GM23248 (cell line): ENCODE measurements at regions not wholly inside any gene's neighbourhood (a gene's known extent, or its start where the extent isn't known, plus 50 kb on each side); places are given as distances from the start of the nearest gene placed in this dataset.

ENCODE experiments used
- DNase-seq: peaks from one replicate; pipeline ENCODE4 v3.0.0-alpha.2; 2015
- H2AFZ ChIP-seq: fragments of 200-600 bp; sonication (generic); 2 replicates; pipeline ENCODE4 v1.6.1; 2016; ENCODE audit warnings: antibody characterized with exemption
- H3F3A ChIP-seq: fragments of 200-600 bp; sonication (generic); 2 replicates; pipeline ENCODE4 v1.6.1; 2016; ENCODE audit warnings: mild to moderate bottlenecking, antibody characterized with exemption, mixed run types; ENCODE audit not compliant: insufficient read depth
- H3K27ac ChIP-seq: fragments of 200-600 bp; sonication (generic); 2 replicates; pipeline ENCODE4 v1.5.1; 2016; ENCODE audit warnings: mild to moderate bottlenecking
- H3K27me3 ChIP-seq: fragments of 200-600 bp; sonication (generic); replicated peaks from 2 replicates; pipeline ENCODE4 v1.6.1; 2016; ENCODE audit warnings: mild to moderate bottlenecking; ENCODE audit not compliant: insufficient read depth
- H3K36me3 ChIP-seq: fragments of 200-600 bp; sonication (generic); 2 replicates; pipeline ENCODE4 v1.6.1; 2016; ENCODE audit warnings: low read depth, mild to moderate bottlenecking
- H3K4me1 ChIP-seq: fragments of 200-600 bp; sonication (generic); 2 replicates; pipeline ENCODE4 v1.6.1; 2016; ENCODE audit warnings: mild to moderate bottlenecking; ENCODE audit not compliant: insufficient read depth
- H3K4me2 ChIP-seq: fragments of 200-600 bp; sonication (generic); one replicate; pipeline ENCODE4 v1.6.1; 2016; ENCODE audit warnings: mild to moderate bottlenecking; ENCODE audit not compliant: unreplicated experiment
- H3K4me3 ChIP-seq: fragments of 200-600 bp; sonication (generic); 2 replicates; pipeline ENCODE4 v1.5.1; 2016; ENCODE audit warnings: mild to moderate bottlenecking
- H3K79me2 ChIP-seq: fragments of 200-600 bp; sonication (generic); 2 replicates; pipeline ENCODE4 v1.6.1; 2016; ENCODE audit warnings: mild to moderate bottlenecking; ENCODE audit not compliant: insufficient read depth
- H3K9ac ChIP-seq: fragments of 200-600 bp; sonication (generic); 2 replicates; pipeline ENCODE4 v1.6.1; 2016; ENCODE audit warnings: mild to moderate bottlenecking
- H3K9me2 ChIP-seq: fragments of 200-600 bp; sonication (generic); 2 replicates; pipeline ENCODE4 v1.6.1; 2016; ENCODE audit warnings: mixed run types, mild to moderate bottlenecking, moderate library complexity; ENCODE audit not compliant: insufficient read depth
- H3K9me3 ChIP-seq: fragments of 200-600 bp; sonication (generic); one replicate; pipeline ENCODE4 v1.6.1; 2017; ENCODE audit warnings: low read depth
- H4K20me1 ChIP-seq: fragments of 200-600 bp; sonication (generic); 2 replicates; pipeline ENCODE4 v1.6.0; 2016; ENCODE audit not compliant: insufficient read depth
- EZH2 ChIP-seq: fragments of 200-600 bp; sonication (generic); IDR thresholded peaks from 2 replicates; pipeline ENCODE4 v1.6.1; 2018; ENCODE audit warnings: antibody characterized with exemption, mild to moderate bottlenecking; ENCODE audit not compliant: insufficient read depth, poor library complexity, severe bottlenecking
- EZH2phosphoT487 ChIP-seq: fragments of 200-600 bp; sonication (generic); IDR thresholded peaks from 2 replicates; pipeline ENCODE4 v1.6.1; 2018; ENCODE audit warnings: antibody characterized with exemption, moderate library complexity, mild to moderate bottlenecking, low read depth; ENCODE audit not compliant: insufficient read depth
- WGBS, 2 experiments: methylation state at CpG; one replicate each; pipeline ENCODE4 v1.1.6; 2015 to 2017; ENCODE audit warnings: low lambda C conversion rate in 2 of 2, low coverage in 1 of 2; ENCODE audit errors: missing lambda C conversion rate in 2 of 2; 5-methylcytosine and 5-hydroxymethylcytosine counted together
- in situ Hi-C: fragments of 300-500 bp; cut with MboI; formaldehyde crosslinking; loops from 2 replicates; pipeline ENCODE4 v1.15.0; 2020

GRCh38 chr2:204249437-204249836 is 295.8 kb upstream of the PARD3B start:
- 67 to 75% methylated on average over 3 of the region's 3 CpGs for WGBS, 2 experiments
- no peak overlapping the region for H2AFZ ChIP-seq
- H3K4me1 ChIP-seq, result no peaks in the 10 kb centered on the region
- H3K4me3 ChIP-seq, result no peak overlapping the region
- H3F3A ChIP-seq, result no peaks in the 10 kb centered on the region
- no peaks in the 10 kb centered on the region for H3K36me3 ChIP-seq
- H3K9me3 ChIP-seq, result no peaks in the 10 kb centered on the region
- TF ChIP-seq EZH2phosphoT487 (no peak), EZH2 (no peak)
- no peak overlapping the region for H3K9ac ChIP-seq
- H3K79me2 ChIP-seq, result no peaks in the 10 kb centered on the region
- no peaks in the 10 kb centered on the region for H3K9me2 ChIP-seq
- H4K20me1 ChIP-seq, result no peaks in the 10 kb centered on the region
- in situ Hi-C loops, result no loop called here
- H3K27ac ChIP-seq, result no peak overlapping the region
- peaks cover 6% of the 10 kb centered on the region; the same call in 1 of the 2 replicates for H3K27me3 ChIP-seq
- H3K4me2 ChIP-seq, result no peak overlapping the region
- no peak for DNase-seq

- no peak overlapping the region for H2AFZ ChIP-seq
- no peak overlapping the region for H3K9ac ChIP-seq
- H3K9me2 ChIP-seq, result no peaks in the 10 kb centered on the region
- no peak overlapping the region for H3K27ac ChIP-seq
- peaks cover 6% of the 10 kb centered on the region; the same call in 1 of the 2 replicates for H3K27me3 ChIP-seq
- no peaks in the 10 kb centered on the region for H3K36me3 ChIP-seq
- no peak overlapping the region for H3K4me3 ChIP-seq
- in situ Hi-C loops, result no loop called here
- no peaks in the 10 kb centered on the region for H4K20me1 ChIP-seq
- H3F3A ChIP-seq, result no peaks in the 10 kb centered on the region
- no peaks in the 10 kb centered on the region for H3K9me3 ChIP-seq
- H3K79me2 ChIP-seq, result no peaks in the 10 kb centered on the region
- DNase-seq, result no peak
- H3K4me2 ChIP-seq, result no peak overlapping the region
- no peaks in the 10 kb centered on the region for H3K4me1 ChIP-seq
- no peak for TF ChIP-seq EZH2phosphoT487
- TF ChIP-seq EZH2, result no peak
- 46 to 49% methylated on average over 2 of the region's 2 CpGs for WGBS, 2 experiments
Measured at GRCh38 chr2:204250692-204251091, 294.6 kb upstream of the PARD3B start.

DNA sequence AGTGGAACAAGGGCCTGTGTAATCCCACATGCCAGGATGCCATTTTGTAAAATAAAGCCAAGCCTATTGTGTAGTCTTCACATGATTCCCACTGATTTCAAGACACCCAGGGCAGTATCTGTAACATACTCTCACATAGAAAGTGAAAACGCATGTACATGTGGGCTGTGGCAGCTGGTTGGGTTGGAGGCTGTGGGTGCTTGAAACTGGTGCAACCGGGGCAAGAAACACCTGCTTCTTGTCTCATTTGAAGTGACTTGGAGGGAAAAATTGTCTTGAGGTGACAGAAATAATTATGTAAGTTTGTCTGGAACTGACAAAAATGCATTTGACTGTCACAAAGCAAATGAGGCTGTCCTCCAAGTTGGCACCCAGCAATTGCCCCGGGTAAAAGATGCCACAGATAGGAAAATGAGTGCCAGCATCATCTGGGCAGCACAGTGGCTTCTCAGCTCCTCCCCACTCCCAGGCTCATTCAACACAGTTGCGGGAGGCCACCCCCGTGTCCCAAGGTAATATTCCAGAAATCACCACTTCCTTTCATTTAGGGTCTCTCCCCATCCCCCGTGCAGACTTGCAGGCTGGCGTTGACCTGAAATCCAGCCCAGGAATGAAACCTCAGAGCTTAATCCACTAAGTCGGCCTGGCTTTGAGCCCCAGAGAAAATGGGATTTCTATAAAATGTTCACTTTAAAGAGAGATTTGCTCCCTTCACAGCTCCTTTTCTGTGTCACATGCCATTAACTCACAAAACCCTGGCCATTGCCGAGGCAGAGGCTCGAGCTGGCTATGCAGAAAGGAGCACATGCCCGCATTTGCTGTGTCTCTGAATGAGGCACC is 293.9 kb upstream of the PARD3B start:
- in situ Hi-C loops, result no loop called here
- no peak overlapping the region for H3K9ac ChIP-seq
- no peaks in the 10 kb centered on the region for H3K9me3 ChIP-seq
- no peak for TF ChIP-seq EZH2phosphoT487
- TF ChIP-seq EZH2, result no peak
- no peaks in the 10 kb centered on the region for H4K20me1 ChIP-seq
- H3F3A ChIP-seq, result no peaks in the 10 kb centered on the region
- no peaks in the 10 kb centered on the region for H3K79me2 ChIP-seq
- no peaks in the 10 kb centered on the region for H3K9me2 ChIP-seq
- H3K36me3 ChIP-seq, result no peaks in the 10 kb centered on the region
- 74 to 76% methylated on average over 11 of the region's 11 CpGs for WGBS, 2 experiments
- no peaks in the 10 kb centered on the region for H3K4me1 ChIP-seq
- no peak overlapping the region for H2AFZ ChIP-seq
- no peak overlapping the region for H3K4me2 ChIP-seq
- H3K27me3 ChIP-seq, result peaks cover 6% of the 10 kb centered on the region; the same call in 1 of the 2 replicates
- H3K27ac ChIP-seq, result no peak overlapping the region
- DNase-seq, result no peak
- no peak overlapping the region for H3K4me3 ChIP-seq

DNA sequence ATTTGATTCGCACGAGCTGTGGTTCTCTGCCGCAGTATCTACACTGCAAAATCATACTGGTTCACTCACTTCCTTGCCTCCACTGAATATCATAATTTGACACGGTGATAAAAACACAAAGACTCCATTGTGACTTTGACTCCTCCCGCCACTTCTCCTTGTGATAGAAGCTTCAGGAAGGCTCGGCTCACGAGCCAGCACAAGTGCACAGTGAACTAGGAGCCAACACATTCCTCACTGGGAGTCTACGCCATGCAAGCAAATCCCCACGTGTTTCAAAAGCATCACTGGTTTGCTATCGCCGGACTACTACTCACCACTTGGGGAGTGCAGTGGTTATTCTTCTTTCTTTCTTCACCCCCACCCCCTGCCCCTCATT is 293.3 kb upstream of the PARD3B start:
- Histone ChIP-seq H2AFZ (no peak overlapping the region), H3K36me3 (no peaks in the 10 kb centered on the region), H3K27me3 (peaks cover 6% of the 10 kb centered on the region; the same call in 1 of the 2 replicates), H3K27ac (no peak overlapping the region), H3K79me2 (no peaks in the 10 kb centered on the region), H3F3A (no peaks in the 10 kb centered on the region), H3K4me1 (no peaks in the 10 kb centered on the region), H3K4me3 (no peak overlapping the region), H3K9ac (no peak overlapping the region), H3K9me3 (no peaks in the 10 kb centered on the region), H4K20me1 (no peaks in the 10 kb centered on the region), H3K4me2 (no peak overlapping the region), H3K9me2 (no peaks in the 10 kb centered on the region)
- in situ Hi-C loops, result no loop called here
- WGBS, 2 experiments, result 57 to 66% methylated on average over 9 to 11 of the region's 11 CpGs
- no peak for DNase-seq
- no peak for TF ChIP-seq EZH2phosphoT487
- no peak for TF ChIP-seq EZH2
